ENCODE measurements at regions not wholly inside any gene's neighbourhood (a gene's known extent, or its start where the extent isn't known, plus 50 kb on each side); places are given as distances from the start of the nearest gene placed in this dataset.

GRCh38 chr17:30696234-30696633 lies 128.3 kb downstream of the CRLF3 start:
- TF ChIP-seq EZH2phosphoT487 (conservative IDR thresholded peaks at IDR 0.05; ENCODE audit: low read length): no peak
- TF ChIP-seq, protein P1, sequence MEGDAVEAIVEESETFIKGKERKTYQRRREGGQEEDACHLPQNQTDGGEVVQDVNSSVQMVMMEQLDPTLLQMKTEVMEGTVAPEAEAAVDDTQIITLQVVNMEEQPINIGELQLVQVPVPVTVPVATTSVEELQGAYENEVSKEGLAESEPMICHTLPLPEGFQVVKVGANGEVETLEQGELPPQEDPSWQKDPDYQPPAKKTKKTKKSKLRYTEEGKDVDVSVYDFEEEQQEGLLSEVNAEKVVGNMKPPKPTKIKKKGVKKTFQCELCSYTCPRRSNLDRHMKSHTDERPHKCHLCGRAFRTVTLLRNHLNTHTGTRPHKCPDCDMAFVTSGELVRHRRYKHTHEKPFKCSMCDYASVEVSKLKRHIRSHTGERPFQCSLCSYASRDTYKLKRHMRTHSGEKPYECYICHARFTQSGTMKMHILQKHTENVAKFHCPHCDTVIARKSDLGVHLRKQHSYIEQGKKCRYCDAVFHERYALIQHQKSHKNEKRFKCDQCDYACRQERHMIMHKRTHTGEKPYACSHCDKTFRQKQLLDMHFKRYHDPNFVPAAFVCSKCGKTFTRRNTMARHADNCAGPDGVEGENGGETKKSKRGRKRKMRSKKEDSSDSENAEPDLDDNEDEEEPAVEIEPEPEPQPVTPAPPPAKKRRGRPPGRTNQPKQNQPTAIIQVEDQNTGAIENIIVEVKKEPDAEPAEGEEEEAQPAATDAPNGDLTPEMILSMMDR (IDR thresholded peaks at IDR 0.05; ENCODE audit: insufficient read depth, low read length, poor library complexity, severe bottlenecking): no peak
